Trophoblast cell (in vitro differentiated cells and primary cell): ENCODE measurements at regions not wholly inside any gene's neighbourhood (a gene's known extent, or its start where the extent isn't known, plus 50 kb on each side); places are given as distances from the start of the nearest gene placed in this dataset.

Experiments used
- DNase-seq, 2 donors: peaks; one replicate each; pipeline ENCODE4 v3.0.0-alpha.2; 2016
- H2AFZ ChIP-seq: 2 replicates; pipeline ENCODE4 v1.6.1; 2013; ENCODE audit warnings: low read length, moderate library complexity, mild to moderate bottlenecking; ENCODE audit not compliant: insufficient read depth, poor library complexity
- H2AK5ac ChIP-seq: 2 replicates; pipeline ENCODE4 v1.6.1; 2013; ENCODE audit warnings: mild to moderate bottlenecking, low read length
- H2BK120ac ChIP-seq: 2 replicates; pipeline ENCODE4 v1.6.1; 2013; ENCODE audit warnings: low read length, mild to moderate bottlenecking, moderate library complexity; ENCODE audit not compliant: insufficient read depth, poor library complexity
- H2BK12ac ChIP-seq: 2 replicates; pipeline ENCODE4 v1.6.1; 2013; ENCODE audit warnings: mild to moderate bottlenecking, low read length, moderate library complexity
- H2BK5ac ChIP-seq: 2 replicates; pipeline ENCODE4 v1.6.1; 2013; ENCODE audit warnings: low read length, low read depth, moderate library complexity, mild to moderate bottlenecking; ENCODE audit not compliant: poor library complexity
- H3K14ac ChIP-seq: 2 replicates; pipeline ENCODE4 v1.6.1; 2013; ENCODE audit warnings: mild to moderate bottlenecking, low read length
- H3K18ac ChIP-seq: 2 replicates; pipeline ENCODE4 v1.6.1; 2013; ENCODE audit warnings: mild to moderate bottlenecking, low read length
- H3K23ac ChIP-seq: 2 replicates; pipeline ENCODE4 v1.6.1; 2013; ENCODE audit warnings: low read length
- H3K27ac ChIP-seq: 2 replicates; pipeline ENCODE4 v1.5.1; 2013; ENCODE audit warnings: low read depth, mild to moderate bottlenecking, inconsistent platforms, low read length, moderate library complexity
- H3K27me3 ChIP-seq: 2 replicates; pipeline ENCODE4 v1.6.1; 2013; ENCODE audit warnings: inconsistent platforms, mild to moderate bottlenecking, low read length, moderate library complexity; ENCODE audit not compliant: insufficient read depth
- H3K36me3 ChIP-seq, 2 experiments: 1 replicate in 1 of 2; 2 replicates in 1 of 2; pipeline ENCODE4 v1.6.1; 2013; ENCODE audit warnings: low read length in 2 of 2, mild to moderate bottlenecking in 2 of 2, moderate library complexity in 1 of 2; ENCODE audit not compliant: insufficient read depth in 2 of 2, control insufficient read depth in 1 of 2
- H3K4ac ChIP-seq: 2 replicates; pipeline ENCODE4 v1.6.1; 2013; ENCODE audit warnings: low read depth, mild to moderate bottlenecking, low read length, moderate library complexity
- H3K4me1 ChIP-seq, 2 experiments: 1 replicate in 1 of 2; 2 replicates in 1 of 2; pipeline ENCODE4 v1.6.1; 2013; ENCODE audit warnings: low read length in 2 of 2, mild to moderate bottlenecking in 2 of 2, moderate library complexity in 1 of 2; ENCODE audit not compliant: insufficient read depth in 2 of 2, control insufficient read depth in 1 of 2
- H3K4me2 ChIP-seq: 2 replicates; pipeline ENCODE4 v1.6.1; 2013; ENCODE audit warnings: inconsistent platforms, mild to moderate bottlenecking, low read length, moderate library complexity
- H3K4me3 ChIP-seq: 2 replicates; pipeline ENCODE4 v1.5.1; 2013; ENCODE audit warnings: mild to moderate bottlenecking, low read depth, low read length, inconsistent platforms
- H3K79me1 ChIP-seq: one replicate; pipeline ENCODE4 v1.6.1; 2013; ENCODE audit warnings: low read length
- H3K79me2 ChIP-seq: 2 replicates; pipeline ENCODE4 v1.6.1; 2013; ENCODE audit warnings: low read length, mild to moderate bottlenecking; ENCODE audit not compliant: control insufficient read depth, insufficient read depth, poor library complexity
- H3K9ac ChIP-seq: 2 replicates; pipeline ENCODE4 v1.6.1; 2013; ENCODE audit warnings: mild to moderate bottlenecking, low read length
- H3K9me3 ChIP-seq: 2 replicates; pipeline ENCODE4 v1.6.1; 2013; ENCODE audit warnings: low read depth, mild to moderate bottlenecking, control low read depth, inconsistent platforms, low read length; ENCODE audit not compliant: insufficient read depth
- H4K12ac ChIP-seq: 2 replicates; pipeline ENCODE4 v1.6.1; 2013; ENCODE audit warnings: low read depth, mild to moderate bottlenecking, low read length, moderate library complexity
- H4K8ac ChIP-seq: 2 replicates; pipeline ENCODE4 v1.6.1; 2013; ENCODE audit warnings: low read depth, mild to moderate bottlenecking, low read length, moderate library complexity
- H4K91ac ChIP-seq: one replicate; pipeline ENCODE4 v1.6.1; 2013; ENCODE audit warnings: low read depth, mild to moderate bottlenecking, low read length, moderate library complexity
- WGBS: extraction: QIAGEN DNeasy Blood & Tissue Kit; methylation state at CpG from one replicate; pipeline ENCODE4 v1.1.7; 2013; ENCODE audit warnings: missing lambda C conversion rate; ENCODE audit not compliant: insufficient read length, insufficient coverage; ENCODE audit errors: extremely low coverage; 5-methylcytosine and 5-hydroxymethylcytosine counted together

DNA sequence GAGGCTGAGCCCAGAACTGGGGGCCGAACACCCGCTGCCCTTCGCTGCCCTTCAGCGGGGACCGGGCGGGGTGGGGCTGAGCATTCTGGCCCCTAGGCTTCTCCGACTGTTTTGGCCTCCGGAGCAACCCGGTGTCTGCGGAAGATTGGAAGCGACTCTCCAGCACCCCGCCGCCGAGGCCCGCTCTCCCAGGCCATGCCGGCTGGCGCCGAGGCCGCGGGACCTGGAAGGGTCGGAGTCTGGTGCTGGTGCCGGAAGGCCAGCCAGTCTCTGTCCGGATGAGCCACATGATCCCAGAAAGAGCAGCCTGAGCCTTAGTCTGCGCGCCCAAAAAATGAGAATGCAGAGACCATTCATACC, 272.0 kb downstream of the FOXD2 start:
- Histone ChIP-seq H3K4me2 (peak overlapping the region; percentile 61), H2BK12ac (no peak overlapping the region), H3K4me3 (peak overlapping the region; percentile 47), H2AFZ (peak overlapping the region; percentile 18), H3K27ac (no peak overlapping the region), H3K36me3 (no peaks in the 10 kb centered on the region), H4K12ac (no peak overlapping the region), H3K14ac (no peak overlapping the region), H3K27me3 (peaks cover 39% of the 10 kb centered on the region), H3K79me2 (no peaks in the 10 kb centered on the region), H2BK120ac (no peak overlapping the region), H3K9me3 (peaks cover 2% of the 10 kb centered on the region), H2BK5ac (no peak overlapping the region), H4K91ac (no peak overlapping the region), H3K18ac (no peak overlapping the region), H2AK5ac (no peak overlapping the region), H3K4ac (no peak overlapping the region), H3K4me1 (peaks cover 9 to 15% of the 10 kb centered on the region in 2 experiments), H4K8ac (no peak overlapping the region), H3K79me1 (no peaks in the 10 kb centered on the region), H3K23ac (no peak overlapping the region), H3K9ac (no peak overlapping the region)
- no CpG with 5 or more reads among the region's 25 CpGs for WGBS
- no peak for DNase-seq

DNA sequence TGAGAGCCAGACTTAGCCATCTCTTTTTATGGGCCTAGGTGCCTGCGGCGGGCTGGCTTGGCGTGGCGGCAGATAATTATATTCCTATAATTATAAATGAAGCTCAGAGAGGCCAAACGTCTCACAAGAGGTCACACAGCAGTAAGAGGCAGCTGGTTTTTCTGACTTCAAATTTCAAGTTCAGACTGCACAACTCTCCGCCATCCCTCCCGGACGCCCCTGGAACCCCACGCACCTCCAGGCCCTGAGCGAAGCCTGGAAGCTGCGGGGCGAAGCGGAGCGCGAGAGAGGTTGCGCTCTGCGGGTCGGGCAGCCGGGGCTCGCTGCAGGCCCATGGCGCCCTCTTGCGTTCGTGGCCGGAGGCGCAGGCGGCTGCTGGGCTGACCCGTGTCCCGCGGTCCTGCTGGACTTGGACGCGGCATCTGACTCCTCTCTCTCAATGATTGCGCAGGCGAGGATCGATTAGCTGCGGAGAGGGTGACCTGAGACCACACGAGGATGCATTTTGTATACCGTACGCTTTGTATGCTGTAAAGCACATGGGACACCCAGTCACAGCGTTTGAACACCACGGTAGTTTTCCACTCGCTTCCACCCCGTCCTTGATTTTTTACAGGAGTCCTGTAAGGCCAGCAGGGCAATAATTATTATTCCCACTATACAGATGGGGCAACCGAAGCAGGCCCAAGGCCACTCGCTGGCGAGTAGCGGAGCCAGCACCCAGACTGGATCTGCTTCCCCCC, 272.7 kb downstream of the FOXD2 start:
- no peak overlapping the region for H2AFZ ChIP-seq
- no peak overlapping the region for H4K12ac ChIP-seq
- no peak overlapping the region for H2BK5ac ChIP-seq
- H3K27ac ChIP-seq: no peak overlapping the region
- WGBS: no CpG with 5 or more reads among the region's 46 CpGs
- H3K18ac ChIP-seq: no peak overlapping the region
- H3K4me2 ChIP-seq: peak overlapping the region; percentile 61
- no peaks in the 10 kb centered on the region for H3K79me1 ChIP-seq
- no peak overlapping the region for H2AK5ac ChIP-seq
- H3K14ac ChIP-seq: no peak overlapping the region
- H2BK12ac ChIP-seq: no peak overlapping the region
- H4K91ac ChIP-seq: no peak overlapping the region
- peak; percentile 71 to 84 for DNase-seq
- H4K8ac ChIP-seq: no peak overlapping the region
- H3K79me2 ChIP-seq: no peaks in the 10 kb centered on the region
- no peak overlapping the region for H3K4ac ChIP-seq
- peaks cover 9 to 15% of the 10 kb centered on the region in 2 experiments for H3K4me1 ChIP-seq
- peaks cover 2% of the 10 kb centered on the region for H3K9me3 ChIP-seq
- H3K23ac ChIP-seq: no peak overlapping the region
- H3K9ac ChIP-seq: no peak overlapping the region
- peaks cover 41% of the 10 kb centered on the region for H3K27me3 ChIP-seq
- H3K36me3 ChIP-seq: no peaks in the 10 kb centered on the region
- H3K4me3 ChIP-seq: no peak overlapping the region
- no peak overlapping the region for H2BK120ac ChIP-seq
